ENCODE measurements at regions not wholly inside any gene's neighbourhood (a gene's known extent, or its start where the extent isn't known, plus 50 kb on each side); places are given as distances from the start of the nearest gene placed in this dataset.

GRCh38 chr14:101335061-101335661 is 226.1 kb upstream of the DIO3 start:
- TF ChIP-seq USF2 (IDR thresholded peaks at IDR 0.05; ENCODE audit: borderline replicate concordance, low read depth, low read length) (no peak), FOXJ3 (CRISPR knock-in tag; IDR thresholded peaks at IDR 0.05) (no peak), JUND (IDR thresholded peaks at IDR 0.05) (no peak), POLR2AphosphoS5 (IDR thresholded peaks at IDR 0.05; ENCODE audit: low read depth, low read length) (no peak), NRF1 (IDR thresholded peaks at IDR 0.05; ENCODE audit: low read depth, low read length) (no peak), REST (IDR thresholded peaks at IDR 0.05; ENCODE audit: low read depth, low read length) (no peak), NFIC (IDR thresholded peaks at IDR 0.05; ENCODE audit: borderline replicate concordance) (no peak), CTCF (IDR thresholded peaks at IDR 0.05) (no peak)

Measured in SK-N-SH (cell line).